IPS-18c (cell line): ENCODE measurements at regions not wholly inside any gene's neighbourhood (a gene's known extent, or its start where the extent isn't known, plus 50 kb on each side); places are given as distances from the start of the nearest gene placed in this dataset.

Experiments
- H3K4me3 ChIP-seq: 2 replicates; pipeline ENCODE4 v1.7.0; 2013; ENCODE audit warnings: low read depth, mild to moderate bottlenecking, low read length, moderate library complexity; ENCODE audit not compliant: insufficient read depth
- H3K9me3 ChIP-seq: one replicate; pipeline ENCODE4 v1.6.1; 2013; ENCODE audit warnings: mild to moderate bottlenecking, low read length, moderate library complexity; ENCODE audit not compliant: control insufficient read depth, insufficient read depth

DNA sequence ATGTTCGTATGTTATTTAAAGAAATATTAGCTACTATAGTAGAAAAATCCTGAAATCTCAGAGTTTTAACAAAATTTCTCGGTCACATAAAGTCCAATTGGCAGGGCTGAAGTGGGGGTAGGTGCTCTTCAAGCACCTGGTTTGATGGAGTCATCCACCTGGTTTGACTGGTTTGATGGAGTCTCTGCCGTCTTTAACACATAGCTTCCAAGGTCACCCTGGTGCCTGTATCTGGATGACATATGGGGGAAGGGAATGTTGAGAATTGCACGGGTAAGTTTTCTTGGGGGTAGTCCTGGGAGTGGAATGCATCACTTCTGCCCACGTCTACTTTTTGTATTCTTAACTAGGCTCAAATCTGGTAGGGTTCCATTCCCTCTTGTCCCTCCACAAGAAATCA is 351.2 kb downstream of the SH3GL2 start:
- Histone ChIP-seq H3K9me3 (no peaks in the 10 kb centered on the region), H3K4me3 (no peak overlapping the region)

DNA sequence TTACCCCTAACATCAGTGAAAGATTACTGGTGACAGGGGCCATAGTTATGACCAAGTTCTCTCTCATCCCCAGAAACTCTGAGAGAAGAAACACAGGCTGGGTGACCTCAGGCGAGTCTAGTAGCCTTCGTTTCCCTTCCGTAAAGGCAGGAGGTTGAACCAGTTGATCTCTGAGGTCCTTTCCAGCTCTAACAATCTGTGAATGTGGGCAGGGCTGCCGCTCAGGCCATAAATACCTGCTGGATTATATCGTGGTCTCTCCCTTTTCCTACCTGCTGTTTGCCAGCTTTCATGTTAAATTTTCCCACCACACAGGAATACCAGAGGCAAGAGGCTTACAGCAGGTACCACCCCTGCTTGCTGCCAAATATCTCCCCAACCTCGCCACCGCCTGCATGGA is 357.5 kb downstream of the SH3GL2 start:
- H3K4me3 ChIP-seq = no peak overlapping the region
- no peaks in the 10 kb centered on the region for H3K9me3 ChIP-seq

DNA sequence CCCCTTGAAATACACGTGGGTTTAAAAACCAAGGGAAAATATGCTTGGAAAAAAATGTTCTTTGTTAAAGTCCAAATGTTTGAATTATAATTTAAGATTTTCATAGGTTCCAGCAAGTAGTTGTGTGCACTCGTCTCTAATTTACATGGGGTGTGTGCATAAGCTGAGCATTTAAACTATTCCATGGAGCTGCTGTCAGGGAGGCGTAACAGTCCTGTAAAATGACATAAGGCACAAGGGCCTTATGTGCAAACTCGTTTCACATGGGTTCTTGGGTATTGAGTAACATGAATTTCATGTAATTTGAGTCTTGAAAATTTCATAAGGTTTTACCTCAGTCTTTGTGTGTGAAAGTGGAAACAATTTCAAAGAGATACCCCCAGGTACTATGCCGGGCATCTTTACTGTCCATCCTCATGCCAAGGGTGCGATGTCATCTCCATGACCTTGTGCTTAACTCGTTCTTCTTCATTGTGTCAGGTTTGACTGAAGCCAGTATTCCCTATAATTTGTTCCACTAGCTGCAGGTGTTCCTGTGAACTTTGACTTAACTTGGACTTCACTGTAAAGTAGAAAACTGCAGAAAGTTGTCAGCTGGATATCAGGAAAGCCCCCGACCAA is 359.3 kb downstream of the SH3GL2 start:
- no peak overlapping the region for H3K4me3 ChIP-seq
- H3K9me3 ChIP-seq = no peaks in the 10 kb centered on the region

DNA sequence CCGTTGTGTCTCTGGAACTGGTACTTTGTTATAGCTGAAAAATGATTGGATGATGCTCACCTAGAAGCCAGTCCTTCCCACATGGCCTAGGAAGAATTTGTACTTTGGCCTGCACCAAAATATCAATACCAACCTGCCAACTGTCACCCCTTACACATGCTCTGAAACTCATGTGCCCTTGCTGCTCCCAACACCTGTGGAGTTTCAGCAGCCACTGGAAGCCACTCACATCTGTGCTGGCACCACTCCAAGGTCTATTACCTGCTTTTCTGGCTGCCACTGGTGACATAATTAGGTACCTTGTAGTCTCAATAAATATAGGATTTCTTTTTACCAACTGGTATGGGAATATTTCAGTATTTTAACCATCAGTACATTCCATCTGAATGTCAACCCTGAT is 363.6 kb downstream of the SH3GL2 start:
- Histone ChIP-seq H3K9me3 (no peaks in the 10 kb centered on the region), H3K4me3 (no peak overlapping the region)

DNA sequence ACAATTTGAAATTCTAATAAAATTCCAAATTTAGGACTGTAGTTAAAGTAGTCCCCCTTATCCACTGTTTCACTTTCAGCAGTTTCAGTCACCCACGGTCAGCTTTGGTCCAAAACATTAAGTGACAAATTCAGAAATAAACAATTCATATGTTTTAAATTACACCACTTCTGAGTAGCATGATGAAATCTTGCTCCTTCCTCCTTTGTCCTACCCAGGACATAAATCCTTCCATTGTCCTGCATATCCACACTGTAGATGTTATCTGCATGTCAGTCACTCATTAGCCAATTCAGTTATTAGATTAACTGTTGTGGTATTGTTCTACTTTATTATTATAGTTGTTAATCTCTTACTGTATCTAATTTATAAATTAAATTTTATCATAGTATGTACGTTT is 376.5 kb downstream of the SH3GL2 start:
- H3K4me3 ChIP-seq = no peak overlapping the region
- no peaks in the 10 kb centered on the region for H3K9me3 ChIP-seq

DNA sequence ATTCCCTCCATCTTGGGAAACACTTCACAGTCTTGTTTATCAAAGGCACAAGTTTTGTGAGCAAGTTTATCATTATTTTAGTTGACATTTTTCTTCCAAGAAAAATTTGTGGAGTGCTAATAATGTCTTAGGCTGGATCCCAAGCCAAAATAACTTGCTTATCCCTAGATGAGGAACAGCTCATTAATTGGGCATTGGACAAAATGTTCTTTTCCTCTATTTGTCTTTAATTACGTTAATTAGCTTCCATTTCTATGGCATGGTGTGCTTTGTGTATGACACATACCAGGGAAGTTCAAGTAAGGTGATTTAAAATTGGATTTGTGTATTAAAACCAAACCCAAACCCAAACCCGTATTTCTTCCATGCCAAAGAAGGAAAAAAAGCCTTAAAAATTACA is 379.5 kb downstream of the SH3GL2 start:
- H3K4me3 ChIP-seq = no peak overlapping the region
- H3K9me3 ChIP-seq = no peaks in the 10 kb centered on the region

DNA sequence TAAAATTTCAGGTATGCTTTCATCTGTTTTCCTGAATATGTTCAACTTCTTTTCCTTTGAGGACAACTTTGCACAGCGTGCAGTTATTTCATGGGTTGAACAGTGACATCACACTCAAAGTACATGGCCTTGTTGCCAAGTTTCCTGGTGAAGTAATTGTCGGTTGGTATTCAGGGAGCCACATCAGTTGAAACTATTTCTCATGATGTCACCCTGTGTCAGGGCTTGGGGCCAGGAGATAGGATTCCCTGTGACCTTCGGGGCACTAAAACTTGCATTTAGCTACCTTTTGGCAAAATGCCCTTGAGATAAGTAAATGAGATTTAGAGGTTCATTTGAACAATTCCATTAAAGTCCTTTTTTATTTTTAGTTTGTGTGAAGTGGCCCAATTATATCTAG is 383.9 kb downstream of the SH3GL2 start:
- Histone ChIP-seq H3K9me3 (no peaks in the 10 kb centered on the region), H3K4me3 (no peak overlapping the region)

DNA sequence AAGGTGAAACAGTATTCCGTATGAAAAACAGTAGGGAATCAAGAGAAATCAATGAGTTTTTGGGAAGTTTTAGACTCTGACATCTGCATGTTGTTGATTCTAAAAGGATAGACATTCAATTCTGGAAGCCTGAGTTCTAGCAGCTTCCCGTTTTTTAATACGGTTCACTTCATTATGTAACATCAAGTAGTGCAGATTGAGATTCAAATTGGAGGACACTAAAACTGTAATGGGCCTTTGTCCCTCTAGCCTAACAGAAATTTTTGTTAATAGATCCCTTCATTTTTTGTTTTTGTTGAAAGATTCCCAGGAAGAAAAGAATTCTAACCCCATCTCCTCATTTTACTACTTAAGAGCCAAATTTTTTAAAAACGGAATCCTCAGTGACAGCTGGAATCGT is 384.6 kb downstream of the SH3GL2 start:
- H3K9me3 ChIP-seq = no peaks in the 10 kb centered on the region
- H3K4me3 ChIP-seq = no peak overlapping the region

DNA sequence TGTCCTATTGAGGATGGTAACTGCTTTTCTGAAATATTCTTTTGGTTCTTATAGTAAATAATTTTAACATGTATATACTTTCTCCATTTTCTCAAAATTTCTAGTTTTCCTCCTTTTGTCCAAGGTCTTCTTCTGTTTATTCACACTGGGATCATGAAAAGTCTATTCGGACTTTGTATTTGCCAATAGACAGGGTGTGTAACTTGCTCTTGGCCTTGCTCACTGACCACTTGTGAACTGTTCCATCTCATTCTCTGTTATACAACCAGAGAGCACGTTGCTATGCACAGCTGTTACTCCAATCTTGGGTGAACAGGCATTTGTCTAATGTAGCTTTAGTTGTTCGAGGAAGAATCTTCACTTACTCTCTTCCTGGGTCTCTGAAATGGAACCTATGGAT is 388.9 kb downstream of the SH3GL2 start:
- no peak overlapping the region for H3K4me3 ChIP-seq
- H3K9me3 ChIP-seq = no peaks in the 10 kb centered on the region

DNA sequence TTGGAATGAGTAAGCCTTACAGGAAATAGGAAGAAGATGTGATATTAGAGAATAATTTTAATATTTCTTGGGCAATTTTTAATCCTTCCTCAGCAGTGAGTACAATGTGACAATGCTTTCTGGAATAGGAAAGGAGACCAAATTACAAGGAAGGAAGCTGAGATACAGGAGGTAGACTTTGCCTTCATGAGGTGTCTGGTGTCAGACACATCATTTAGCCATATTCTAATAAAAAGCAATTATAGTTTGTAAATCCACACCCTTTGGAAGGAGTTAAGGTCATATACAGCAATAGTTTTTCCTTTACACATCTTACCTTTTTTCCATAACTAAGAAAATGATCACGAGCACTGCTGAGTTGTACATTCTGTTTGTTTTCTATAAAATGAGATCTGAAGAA is 390.4 kb downstream of the SH3GL2 start:
- no peak overlapping the region for H3K4me3 ChIP-seq
- no peaks in the 10 kb centered on the region for H3K9me3 ChIP-seq

DNA sequence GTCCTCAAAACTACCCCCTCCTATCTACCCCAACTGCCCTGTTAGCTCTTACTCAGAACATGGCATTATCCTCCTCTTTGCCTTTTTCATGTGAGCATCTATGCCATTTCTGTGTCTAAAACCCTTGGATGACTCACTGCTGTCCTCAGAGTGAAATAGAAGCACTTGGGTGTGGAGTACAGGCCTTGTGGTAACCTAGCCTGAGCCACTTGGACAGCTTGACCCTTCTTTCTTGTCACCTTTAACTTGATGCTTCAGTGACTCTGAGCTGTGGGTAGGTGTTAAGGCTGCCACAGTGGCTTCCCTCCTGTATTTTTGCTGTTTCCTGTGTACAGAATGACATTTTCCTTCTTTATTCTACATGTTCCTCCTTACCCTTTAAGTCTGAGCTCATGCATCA is 391.4 kb downstream of the SH3GL2 start:
- no peak overlapping the region for H3K4me3 ChIP-seq

DNA sequence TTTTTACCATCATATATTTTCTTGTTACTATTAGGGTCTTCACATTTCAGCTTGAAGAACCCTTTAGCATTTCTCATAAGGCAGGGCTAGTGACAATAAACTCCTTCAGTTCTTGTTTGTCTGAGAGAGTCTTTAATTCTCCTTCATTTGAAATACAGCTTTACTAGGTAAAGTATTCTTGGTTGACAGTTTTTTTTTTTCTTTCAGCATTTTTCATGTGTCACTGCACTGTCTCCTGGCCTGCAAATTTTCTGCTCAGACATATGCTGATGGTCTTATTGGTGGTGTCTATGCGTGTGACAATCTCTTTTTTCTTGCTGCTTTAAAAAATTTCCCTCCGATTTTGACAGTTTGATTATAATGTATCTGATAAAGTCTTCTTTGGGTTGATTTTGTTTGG is 399.9 kb downstream of the SH3GL2 start:
- no peak overlapping the region for H3K4me3 ChIP-seq
- H3K9me3 ChIP-seq = no peaks in the 10 kb centered on the region

More for the DNA sequence above, 391.4 kb downstream of the SH3GL2 start:
- H3K9me3 ChIP-seq = no peaks in the 10 kb centered on the region

DNA sequence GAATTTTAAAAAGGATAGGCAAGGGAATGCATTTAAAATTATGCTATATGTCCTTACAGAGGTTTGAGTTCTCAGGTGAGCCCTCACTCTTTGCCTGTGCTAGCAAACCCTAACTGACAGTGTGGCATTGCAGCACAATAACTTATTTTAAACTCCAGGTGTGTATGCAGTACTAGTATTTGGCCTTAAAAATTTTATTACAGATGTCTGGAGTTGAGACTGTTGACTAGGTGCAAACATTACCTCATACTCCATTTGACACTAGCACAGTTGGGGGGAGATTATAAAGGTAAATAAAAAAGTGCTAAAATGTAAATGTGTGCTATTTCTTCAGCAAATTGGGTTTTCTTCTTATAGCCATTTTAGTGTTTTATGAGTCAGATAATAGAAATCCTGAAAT is 407.7 kb downstream of the SH3GL2 start:
- H3K4me3 ChIP-seq = no peak overlapping the region
- no peaks in the 10 kb centered on the region for H3K9me3 ChIP-seq

DNA sequence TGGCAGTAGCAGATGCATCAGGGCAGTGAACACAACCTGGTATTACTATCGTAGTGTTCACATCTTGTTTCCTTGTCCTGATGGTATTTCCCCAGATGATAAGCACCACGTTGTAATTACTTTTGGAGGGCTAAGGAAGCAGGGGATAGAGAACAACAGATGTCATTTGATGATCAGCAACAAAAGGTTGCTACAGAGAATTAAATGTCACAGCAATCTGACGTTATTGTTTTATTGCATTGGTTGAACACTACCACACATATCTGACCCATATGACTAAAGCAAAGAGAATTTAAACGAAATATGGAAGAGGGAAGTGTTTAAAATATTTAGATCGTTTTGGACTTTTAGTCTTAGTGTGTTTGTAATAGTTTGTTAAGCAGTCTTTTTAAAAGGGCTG is 408.3 kb downstream of the SH3GL2 start:
- Histone ChIP-seq H3K9me3 (no peaks in the 10 kb centered on the region), H3K4me3 (no peak overlapping the region)

DNA sequence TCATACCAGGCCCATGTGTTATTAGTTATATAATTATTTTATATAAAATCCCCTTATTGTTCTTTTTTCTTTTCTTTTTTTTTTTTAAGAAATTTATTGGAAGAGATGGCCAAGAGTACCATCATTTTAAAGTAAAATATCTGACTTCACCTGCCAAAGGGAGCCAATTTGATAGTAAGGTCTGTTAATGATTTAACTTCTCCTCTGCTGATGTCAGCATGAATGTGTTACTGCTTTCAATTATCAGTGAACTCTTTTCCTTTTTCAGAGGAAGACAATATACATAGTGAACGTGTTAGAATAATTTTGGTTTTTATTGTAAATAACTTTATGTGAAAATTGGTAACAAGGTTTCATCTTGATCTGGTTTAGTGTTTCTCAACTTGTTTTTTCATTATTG is 409.6 kb downstream of the SH3GL2 start:
- H3K9me3 ChIP-seq = no peaks in the 10 kb centered on the region

DNA sequence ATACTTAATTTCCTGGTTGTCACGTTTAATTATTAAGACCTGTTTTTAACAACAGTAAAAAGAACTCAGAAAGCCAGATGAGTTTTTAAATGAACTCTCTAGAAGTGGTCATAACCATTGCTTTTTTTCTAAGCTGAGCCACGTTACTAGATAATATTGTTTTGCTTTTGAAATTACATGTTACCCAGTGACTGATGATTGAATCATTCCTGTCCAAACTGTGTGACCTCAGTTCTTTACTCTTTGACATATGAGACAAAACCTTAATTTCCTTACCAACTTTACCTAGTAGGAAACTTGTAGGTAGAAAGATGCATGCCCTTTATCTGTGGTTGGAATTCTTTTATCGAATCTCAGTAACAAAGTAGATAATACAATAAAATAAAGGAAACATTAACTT is 411.7 kb downstream of the SH3GL2 start:
- Histone ChIP-seq H3K4me3 (no peak overlapping the region), H3K9me3 (no peaks in the 10 kb centered on the region)

More for the DNA sequence above, 409.6 kb downstream of the SH3GL2 start:
- no peak overlapping the region for H3K4me3 ChIP-seq

DNA sequence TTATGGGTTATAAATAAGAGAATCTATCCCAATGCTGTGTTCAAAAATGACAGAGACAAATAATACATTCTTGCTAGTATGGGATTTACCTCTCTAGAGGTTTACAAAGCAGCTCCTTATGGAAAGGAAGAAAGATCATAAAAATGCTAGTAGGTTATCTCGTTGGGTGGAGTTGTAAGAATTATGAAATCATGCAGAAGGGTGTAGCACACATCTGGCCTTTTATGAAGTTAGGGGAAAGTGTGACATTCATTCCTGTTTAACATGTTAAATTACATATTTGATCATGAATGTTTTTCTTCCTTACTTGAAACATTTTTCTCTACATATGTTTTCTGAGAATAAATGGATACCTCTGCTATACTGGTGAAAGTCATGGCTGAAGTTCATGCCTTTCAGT is 414.2 kb downstream of the SH3GL2 start:
- no peak overlapping the region for H3K4me3 ChIP-seq
- H3K9me3 ChIP-seq = no peaks in the 10 kb centered on the region

DNA sequence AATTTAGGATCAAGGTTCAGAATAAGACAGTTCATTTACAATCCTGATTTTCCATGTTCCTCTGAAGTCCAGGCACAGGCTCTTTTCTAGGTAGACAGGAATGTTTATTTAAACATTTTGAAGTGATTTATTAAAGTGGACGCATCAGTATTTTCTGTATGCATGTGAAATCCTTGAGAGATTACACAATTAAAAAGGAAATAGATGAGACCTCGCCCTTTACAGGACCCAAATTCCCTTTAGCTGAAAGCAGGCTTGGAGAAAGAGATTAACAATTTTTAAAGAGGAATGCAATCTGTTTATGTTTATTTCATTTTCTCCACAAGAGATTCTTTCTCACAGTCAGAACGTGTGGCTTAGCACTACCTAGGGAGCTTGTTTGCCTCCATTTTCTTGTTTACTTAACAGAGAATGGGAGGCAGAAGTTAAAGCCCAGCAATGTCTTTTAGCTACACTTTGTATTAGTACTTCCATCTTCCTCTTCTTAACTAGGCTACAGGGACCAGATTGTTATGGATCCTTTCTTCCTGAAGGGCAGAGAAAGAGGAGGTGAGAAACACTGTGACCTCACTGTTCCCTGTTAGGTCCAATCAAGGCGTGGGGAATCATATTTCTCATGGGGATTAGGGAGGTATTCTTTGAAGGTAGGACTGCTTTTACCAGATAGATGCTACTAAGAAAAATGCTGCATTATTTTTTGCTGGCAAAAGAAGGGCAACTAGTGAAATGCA is 416.0 kb downstream of the SH3GL2 start:
- Histone ChIP-seq H3K9me3 (no peaks in the 10 kb centered on the region), H3K4me3 (no peak overlapping the region)

DNA sequence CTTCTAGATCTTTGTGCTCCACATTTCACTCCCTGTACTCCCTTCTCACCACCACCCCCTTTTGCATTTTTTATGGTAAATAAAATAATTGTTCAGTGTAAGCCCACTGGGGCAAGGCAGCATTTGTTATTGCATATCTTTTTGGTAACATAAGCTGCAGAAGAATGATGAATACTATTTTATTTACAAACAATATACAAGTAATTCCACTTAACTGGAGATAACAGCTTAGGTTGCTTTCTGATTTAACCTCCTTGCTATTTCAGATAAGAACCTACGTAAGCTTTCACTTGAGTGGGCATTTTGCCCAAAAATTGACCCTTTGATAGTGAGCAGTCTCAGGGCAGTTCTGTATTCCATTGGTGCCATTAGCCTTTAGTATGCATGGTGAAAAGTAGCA is 417.9 kb downstream of the SH3GL2 start:
- H3K4me3 ChIP-seq = no peak overlapping the region
- no peaks in the 10 kb centered on the region for H3K9me3 ChIP-seq
